ENCODE measurements at regions not wholly inside any gene's neighbourhood (a gene's known extent, or its start where the extent isn't known, plus 50 kb on each side); places are given as distances from the start of the nearest gene placed in this dataset.
"Not testable (repeated sequence)": the region's sequence is repeated elsewhere in the genome, so short reads cannot be mapped to it uniquely, and the experiment has no call there.

DNA sequence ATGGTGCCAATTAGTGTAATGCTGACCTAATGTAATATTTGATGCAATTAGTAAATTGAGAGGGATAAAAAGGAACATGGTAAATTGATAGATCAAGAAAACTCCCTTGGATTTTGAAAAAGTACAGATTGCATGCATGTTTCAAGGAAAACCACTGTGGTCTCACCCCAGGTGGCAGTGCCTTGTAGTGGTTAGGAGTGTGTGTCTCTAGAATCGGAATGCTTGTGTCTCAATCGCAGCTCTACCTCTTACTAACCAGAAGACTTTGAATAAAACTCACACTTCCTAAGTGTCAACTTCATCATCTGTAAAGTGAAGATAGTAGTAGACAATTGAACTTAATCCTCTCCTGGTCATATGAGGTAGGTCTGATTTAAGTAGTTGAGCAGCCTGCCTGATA lies 128.9 kb upstream of the GOT2 start:
- DNase-seq: no peak

DNA sequence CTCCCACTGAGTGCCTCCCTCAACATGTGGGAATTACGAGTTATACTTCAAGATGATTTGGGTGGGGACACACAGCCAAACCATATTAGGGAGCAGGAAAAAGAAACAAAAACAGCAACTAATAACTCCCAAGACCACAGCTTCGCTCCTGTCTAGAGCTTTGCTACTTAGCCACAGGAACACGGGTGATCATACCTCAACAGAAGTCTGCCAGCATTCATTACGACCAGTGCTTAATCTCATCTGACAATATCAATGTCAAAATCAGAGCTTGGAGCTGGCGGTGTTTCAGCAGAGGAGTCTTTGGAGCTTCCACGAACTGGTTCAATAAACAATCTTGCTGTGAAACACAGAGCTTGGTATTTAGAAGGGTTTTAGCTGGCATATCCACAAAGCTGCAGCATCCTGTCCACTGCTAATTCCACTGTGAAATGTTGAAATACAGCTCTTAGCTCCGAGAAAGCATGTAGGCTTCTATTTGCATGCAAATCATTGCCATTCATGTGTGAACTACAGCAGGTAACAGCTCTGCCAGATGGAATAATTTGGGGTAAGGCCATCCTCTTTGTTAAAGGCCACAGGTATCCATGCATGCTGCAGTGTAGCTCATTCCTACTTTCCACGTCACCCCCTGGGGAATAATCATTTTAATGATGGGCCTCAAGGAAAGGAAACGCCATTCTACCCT lies 128.4 kb upstream of the GOT2 start:
- no peak for DNase-seq

DNA sequence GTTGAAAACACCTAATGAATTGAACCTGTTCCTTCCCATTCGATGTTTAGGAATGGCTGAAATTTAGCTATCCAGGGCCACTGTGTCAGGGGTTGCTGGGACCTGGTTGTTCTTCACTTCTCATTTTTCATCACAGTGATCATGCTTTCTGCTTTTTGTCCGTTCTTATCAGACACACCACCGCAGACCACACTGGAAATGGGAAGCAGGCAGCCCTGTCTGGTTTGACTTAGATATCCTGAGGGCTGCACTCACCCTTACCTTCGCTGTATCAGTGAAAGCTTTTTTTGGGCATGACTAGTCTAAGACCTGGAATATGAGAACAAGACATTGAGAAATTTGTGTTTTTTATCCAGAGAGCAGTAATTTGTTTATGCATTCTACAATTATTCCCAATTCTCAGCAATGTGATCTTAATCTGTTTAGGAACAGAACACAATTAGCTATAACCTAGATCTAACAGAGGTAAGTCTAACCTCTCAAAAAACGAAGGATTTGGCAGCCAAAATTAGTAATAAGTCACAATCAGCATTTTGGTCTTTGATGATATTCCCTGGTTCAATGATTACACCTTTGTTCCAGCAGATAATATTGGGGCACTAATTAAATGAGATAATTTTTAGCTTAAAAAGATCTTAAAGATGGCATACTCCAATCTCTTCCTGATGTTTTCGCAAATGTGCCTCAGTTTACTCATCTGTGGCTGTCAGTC lies 126.0 kb upstream of the GOT2 start:
- DNase-seq: no peak

DNA sequence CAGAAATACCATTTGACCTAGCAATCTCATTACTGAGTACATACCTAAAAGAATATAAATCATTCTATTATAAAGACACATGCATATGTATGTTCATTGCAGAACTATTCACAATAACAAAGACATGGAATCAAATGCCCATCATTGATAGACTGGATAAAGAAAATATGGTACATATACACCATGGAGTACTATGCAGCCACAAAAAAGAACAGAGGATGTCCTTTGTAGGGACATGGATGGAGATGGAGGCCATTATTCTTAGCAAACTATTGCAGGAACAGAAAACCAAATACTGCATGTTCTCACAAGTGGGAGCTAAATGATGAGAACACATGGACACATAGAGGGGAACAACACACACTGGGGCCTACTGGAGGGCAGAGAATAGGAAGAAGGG lies 124.5 kb upstream of the GOT2 start:
- not testable (repeated sequence) for DNase-seq

DNA sequence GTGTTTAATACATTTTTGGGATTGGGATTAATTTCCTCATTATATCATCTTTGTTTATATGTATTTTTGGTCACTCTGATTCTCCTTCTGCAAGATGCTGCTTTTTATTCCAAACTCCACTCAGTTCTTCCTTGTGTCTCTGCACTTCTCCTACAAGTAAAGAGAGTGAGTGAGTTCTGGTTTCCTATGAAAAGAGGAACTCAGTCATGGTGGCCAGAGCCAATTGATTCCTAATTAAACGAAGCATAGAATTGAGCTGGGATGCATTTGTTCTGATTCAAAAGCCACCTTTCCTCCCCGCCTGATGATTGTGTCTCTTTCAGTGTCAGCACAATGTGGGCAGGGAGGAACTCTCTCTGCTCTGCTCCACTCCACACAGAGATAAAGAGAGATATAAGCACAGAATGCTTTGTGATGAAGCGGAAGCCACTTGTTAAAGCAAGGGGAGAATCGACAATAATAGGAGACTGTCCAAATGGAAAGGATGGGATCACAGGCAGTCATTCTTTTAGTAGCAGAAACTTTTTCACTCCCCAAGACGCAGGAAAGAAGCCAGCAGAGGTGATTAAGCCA lies 121.3 kb upstream of the GOT2 start:
- DNase-seq: no peak

DNA sequence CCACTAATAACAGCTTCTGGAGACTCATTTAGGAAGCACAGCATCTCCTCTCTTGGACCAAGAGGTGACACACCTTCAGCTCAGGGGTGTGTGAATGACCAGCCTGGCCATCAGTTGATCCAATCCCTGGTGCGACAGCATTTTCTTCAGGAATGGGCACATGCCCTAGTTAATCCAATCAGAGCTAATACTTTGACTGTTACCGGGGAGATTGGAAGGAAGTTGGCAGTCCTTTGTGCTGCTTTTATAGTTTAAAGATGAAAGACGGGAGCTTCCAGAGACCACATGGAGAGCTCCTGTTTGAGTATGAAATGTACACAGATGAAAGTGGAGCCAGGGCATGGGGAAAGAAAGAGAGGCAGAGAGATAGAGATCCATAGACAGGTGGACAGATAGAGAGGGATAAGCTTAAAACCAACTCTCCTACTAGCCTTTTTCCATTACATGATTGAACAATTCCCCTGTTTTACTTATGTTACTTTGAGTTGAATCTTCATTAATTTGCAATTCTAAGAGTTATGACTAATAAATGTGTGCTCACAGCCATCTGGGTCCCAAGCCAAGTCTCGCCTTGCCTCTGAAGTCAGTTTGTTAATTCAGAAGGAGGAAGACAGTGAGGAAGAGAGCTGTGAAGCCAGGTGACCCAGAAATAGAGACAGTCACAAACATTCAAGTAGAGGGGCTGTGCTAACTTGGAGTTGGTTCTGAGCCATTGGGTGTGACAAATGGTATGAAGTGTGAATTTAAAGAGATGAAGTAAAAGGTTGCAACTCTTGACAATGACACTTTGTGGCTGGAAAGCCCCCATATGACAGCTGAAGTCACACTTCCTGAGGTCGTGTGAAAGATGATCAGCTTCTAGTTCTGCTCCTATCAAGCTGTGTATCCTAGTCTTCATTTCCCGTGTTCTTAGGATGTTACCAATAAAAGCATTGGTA lies 120.0 kb upstream of the GOT2 start:
- no peak for DNase-seq

DNA sequence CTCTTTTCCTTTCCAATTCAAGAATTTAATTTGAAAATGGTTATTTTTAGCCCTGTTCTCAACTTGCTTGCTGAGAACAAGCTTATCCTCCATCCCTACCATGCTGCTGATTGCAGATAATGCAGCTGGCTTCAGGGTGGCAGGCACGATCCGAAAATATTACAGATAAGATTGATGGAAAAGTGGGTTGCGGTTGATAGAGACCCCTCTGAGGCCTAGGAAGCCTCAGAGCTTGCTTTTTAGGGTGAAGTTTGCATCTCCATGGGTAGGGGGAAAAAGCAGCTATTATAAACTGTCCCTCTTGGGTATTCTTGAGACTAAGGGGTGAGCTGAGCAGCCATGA lies 116.5 kb upstream of the GOT2 start:
- no peak for DNase-seq

DNA sequence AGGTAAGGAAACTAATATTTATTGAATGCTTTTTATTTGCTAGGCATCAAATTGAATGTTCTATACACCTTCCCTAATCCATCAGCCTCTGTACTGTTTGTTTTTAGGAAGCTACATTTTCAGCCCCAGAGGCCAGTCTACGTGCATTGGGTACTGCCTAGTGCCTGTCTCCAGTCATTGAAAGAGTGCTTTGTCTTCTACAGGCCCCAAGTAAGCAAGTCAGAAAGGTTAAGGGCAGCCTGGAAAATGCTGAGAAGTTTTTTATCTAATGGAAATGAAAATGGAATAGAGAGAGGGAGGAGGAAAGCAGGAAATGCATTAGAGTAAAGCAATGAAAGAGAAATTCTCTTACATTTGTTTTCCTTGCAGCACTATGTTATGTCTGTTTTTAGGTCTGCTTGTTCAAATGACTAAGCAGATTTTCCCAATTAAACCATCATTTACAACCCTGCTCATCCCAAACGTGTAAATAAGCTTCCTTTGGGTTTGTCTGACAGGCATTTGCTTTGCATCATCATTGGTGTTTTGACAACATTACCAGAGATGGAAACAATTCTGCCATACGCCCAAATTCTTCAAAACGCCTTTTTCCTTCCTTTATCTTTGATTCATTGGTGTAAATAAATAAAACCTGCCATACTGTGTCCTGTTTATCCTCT lies 116.0 kb upstream of the GOT2 start:
- DNase-seq: no peak

DNA sequence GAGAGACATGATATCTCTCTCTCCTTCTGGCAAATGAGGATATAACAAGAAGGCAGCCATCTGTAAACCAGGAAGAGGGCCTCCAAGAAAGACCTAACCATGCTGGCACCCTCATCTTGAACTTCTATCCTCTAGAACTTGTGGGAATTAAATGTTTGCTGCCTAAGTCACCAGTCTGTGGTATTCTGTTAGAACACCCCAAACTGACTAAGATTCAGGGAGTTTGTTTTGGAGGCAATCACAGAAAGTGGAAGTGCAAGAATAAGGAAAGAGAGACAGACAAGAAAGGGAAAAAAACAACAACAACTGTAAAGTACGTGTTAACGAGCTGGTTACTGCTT lies 114.5 kb upstream of the GOT2 start:
- no peak for DNase-seq

DNA sequence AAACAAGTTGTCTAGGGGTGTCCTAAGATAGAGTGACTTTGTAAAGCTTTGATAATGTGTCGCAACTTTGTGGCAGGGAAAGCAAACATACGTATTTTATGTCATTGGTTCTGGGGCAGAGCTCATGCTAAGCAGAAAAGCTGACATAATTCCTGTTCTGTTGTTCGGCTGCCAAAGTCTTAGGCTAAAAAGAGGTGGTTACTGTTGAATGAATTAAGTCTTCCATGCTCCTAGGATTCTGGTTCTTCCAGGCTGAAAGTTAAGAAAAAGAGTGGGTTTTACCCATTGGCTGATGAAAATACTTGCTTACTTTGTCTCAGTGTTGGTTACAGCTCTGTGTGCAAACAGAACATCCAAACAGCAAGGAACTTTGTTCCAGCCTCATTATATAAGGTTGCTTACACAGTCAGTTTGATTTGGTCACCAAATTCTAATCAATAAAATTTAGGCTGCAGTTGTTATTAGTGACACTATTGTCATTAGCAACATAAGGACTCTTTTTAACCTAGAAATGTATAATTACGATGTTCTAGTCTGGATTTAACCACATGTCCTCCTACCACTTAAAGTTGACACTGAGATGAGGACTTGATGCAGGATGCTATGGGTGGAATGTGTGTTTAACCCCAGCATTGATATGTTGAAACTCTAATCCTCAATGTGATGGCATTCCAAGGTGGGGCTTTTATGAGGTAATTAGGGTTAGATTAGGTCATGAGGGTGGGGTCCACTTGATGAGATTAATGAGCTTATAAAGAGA lies 114.0 kb upstream of the GOT2 start:
- no peak for DNase-seq

DNA sequence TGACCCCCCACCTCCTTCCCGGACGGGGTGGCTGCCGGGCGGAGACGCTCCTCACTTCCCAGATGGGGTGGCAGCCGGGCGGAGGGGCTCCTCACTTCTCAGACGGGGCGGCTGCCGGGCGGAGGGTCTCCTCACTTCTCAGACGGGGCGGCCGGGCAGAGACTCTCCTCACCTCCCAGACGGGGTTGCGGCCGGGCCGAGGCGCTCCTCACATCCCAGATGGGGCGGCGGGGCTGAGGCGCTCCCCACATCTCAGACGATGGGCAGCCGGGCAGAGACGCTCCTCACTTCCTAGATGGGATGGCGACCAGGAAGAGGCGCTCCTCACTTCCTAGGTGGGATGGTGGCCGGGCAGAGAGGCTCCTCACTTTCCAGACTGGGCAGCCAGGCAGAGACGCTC lies 112.1 kb upstream of the GOT2 start:
- DNase-seq: not testable (repeated sequence)

DNA sequence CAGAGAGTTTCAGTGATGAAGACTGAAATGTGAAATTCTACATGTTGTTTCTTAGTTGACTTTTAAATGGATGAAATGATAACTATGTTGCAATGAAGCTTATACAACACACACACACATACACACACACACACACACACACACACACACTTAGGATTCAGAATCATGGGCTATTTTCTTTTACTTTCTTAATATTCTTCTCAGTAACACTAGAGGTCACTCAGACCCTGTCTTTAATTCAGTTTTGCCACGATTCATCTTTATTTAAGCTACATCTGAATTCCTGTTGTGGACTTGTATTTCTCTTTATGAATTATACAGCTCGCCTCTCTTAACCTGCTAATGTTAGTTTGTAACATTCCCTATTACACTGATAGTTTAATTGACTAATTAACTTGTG lies 109.6 kb upstream of the GOT2 start:
- no peak for DNase-seq

DNA sequence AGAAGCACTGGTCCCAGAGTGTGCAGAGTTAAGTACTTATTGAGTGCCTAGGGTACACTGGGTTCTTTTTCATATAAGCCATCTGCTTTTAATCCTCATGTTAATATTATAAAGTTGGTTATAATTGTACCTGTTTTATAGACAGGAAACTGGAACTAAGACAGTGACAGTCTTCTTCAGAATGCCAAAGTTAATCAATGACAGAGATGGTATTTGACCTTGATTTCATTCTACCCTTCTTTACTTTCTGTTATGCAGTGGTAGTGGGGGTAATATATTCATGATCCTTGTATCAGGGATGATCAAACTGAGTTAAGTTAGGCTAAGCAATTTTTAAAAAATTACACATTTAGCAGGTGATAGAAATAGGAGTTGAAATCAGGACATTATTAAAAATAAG lies 108.6 kb upstream of the GOT2 start:
- DNase-seq: no peak

DNA sequence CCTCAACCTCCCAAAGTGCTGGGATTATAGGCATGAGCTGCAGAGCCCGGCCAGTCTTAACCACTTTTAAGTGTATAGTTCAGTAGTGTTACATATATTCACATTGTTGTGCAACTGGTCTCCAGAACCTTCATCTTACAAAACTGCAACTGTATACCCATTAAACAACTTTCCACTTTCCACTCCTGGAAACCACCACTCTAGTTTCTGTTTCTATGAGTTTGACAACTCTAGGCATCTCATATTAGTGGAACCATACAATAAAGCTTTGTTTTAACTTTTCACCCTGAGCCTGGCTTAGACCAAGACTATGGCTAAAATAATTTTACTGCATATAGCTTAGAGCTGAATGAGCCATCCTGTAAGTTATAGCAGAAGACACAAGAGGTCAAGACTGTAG lies 108.0 kb upstream of the GOT2 start:
- no peak for DNase-seq

DNA sequence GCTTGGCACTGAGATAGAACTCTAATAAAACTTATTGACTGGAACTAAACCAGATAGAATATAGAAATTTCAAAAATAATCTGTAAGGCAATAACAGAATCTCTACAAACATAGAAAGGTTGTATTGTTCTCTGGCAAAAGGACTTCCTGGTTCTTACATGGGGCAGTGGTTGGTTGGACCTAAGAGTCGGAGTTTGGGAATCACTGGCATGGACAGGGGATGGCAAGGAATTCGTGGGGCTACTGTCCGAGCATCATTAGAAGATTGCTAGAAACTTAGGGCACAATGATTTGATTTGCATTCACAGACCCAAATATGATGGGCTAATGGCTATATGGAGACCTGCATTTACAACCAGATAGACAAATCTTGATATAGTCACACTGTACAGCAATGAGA lies 103.8 kb upstream of the GOT2 start:
- no peak for DNase-seq

DNA sequence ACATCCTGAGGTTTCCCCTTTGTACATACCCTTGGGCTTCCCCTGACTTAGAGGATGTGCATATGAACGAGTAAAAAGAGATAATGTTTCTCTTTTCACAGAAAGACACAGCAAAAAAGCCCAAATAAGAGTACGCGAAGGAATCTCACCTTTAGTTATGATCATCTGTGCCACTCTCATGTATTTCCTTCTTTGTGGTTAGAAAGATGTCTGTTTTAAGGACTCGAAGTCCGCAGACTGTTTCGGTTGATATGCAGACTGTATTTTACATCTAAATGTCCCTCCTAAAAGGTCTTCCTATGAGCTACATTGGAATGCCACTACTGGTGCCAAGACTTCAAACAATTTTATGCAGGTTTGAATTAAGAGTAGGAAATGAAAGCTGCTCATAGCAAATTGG lies 102.3 kb upstream of the GOT2 start:
- no peak for DNase-seq

DNA sequence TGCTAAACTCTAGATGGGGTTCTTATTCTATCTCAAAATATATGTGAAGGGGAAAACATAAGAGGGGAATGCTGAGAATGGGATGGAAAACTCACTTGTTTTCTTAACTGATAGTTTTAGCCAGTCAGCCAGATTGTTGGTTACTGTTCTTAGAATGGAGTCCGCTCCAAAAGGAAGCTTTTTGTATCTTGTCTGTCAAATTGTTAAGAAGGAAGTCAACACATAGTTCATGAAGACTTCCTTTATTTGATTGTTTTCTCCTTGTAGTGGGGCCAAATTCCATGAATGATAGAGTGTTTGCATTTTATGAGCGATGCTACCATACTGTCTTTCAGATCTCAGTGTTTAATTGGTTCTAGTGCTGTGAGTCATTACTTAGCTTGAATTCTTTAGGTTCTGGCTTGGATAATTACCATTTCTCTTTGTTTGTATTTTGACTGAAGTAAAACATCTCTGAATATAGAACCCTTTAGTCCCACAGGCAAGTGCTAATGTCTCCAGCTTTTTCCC lies 98.3 kb upstream of the GOT2 start:
- DNase-seq: no peak

DNA sequence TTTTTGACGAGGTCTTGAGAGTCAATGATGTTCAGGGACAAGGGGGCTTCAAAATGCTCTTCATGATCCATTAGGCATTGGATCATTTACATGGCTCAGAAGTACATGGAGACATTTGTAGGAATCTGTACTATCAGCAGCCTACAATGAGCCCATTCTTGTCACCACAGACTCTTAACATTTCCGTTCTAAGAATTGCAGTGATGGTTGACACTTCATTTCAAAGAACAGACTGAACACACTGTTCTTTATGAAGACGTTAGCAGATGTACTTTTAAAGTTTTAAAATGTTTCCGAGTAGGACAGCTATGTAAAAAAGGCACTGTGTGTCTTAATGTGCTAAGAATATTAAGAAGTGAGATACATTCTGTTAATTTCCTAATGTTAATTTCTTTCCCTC lies 97.3 kb upstream of the GOT2 start:
- no peak for DNase-seq

DNA sequence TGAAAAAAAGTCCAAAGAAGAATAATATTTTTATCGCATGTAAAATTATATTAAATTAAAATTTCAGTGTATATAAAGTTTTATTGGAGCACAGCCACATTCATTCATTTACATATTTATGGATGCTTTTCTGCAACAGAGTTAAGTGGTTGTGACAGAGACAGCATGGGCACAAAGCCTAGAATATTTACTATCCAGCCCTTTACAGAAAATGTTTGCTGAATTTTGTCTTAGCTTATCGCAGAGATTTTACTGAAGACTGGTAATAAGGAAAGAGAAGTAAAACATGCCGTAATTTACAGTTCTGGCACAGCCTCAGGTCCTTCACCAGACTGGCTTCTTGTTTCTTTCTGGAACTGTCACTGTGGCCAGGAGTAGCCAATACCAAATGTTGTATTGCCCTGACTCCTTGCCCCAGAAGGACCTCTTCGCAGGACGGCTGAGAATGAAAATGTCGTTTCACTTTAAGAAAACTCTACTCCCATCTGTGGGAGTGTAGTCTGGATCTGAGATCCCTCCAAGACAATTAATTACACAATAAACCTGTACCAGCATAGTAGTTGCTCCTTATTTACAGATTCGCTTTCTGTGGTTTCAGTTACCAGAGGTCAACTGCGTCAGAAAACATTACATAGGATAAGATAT lies 94.9 kb upstream of the GOT2 start:
- no peak for DNase-seq

DNA sequence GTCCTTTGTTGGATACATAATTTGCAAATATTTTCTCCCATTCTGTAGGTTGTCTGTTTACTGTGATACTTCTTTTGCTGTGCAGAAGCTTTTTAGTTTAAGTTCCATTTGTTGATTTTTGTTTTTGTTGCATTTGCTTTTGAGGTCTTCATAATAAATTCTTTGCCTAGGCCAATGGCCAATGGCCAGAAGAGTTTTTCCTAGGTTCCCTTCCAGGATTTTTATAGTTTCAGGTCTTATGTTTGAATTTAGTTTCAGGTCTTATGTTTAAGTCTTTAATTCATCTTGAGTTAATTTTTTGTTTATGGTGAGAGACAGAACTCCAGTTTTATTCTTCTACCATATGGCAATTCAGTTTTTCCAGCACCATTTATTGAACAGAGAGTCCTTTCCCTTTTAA lies 90.1 kb upstream of the GOT2 start:
- no peak for DNase-seq

DNA sequence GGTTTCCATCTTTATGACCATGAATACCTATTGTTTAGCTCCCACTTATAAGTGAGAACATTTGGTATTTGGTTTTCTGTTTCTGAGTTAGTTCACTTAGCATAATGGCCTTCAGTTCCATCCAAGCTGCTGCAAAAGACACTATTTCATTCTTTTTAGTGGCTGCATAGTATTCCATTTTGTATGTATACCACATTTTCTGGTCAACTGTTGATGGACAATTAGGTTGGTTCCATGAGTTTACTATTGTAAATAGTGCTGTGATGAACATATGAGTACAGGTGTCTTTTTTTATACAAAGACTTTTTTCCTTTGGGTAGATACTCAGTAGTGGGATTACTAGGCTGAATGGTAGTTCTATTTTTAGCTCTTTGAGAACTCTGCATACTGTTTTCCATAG lies 87.8 kb upstream of the GOT2 start:
- no peak for DNase-seq

DNA sequence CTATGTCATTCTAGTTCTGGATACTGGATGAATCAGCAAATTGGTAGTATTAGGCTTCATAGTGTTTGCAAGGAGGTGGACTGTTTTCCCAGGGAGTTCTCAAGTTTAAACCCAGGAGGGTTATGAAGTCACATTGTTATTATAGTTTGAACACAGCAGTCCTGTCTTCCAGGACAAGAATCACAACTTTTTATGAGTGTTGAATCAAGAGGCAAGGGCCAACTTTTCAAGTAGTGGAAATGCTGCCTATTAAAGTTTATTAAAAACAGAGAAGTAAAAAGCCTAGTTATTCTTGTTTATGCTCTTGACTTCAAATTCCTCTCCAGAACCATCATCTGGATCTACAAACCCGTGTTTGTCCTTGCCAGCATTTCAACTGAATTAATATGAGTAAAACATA lies 86.3 kb upstream of the GOT2 start:
- DNase-seq: no peak
